ENCODE measurements at regions not wholly inside any gene's neighbourhood (a gene's known extent, or its start where the extent isn't known, plus 50 kb on each side); places are given as distances from the start of the nearest gene placed in this dataset.
"Not testable (repeated sequence)": the region's sequence is repeated elsewhere in the genome, so short reads cannot be mapped to it uniquely, and the experiment has no call there.

DNA sequence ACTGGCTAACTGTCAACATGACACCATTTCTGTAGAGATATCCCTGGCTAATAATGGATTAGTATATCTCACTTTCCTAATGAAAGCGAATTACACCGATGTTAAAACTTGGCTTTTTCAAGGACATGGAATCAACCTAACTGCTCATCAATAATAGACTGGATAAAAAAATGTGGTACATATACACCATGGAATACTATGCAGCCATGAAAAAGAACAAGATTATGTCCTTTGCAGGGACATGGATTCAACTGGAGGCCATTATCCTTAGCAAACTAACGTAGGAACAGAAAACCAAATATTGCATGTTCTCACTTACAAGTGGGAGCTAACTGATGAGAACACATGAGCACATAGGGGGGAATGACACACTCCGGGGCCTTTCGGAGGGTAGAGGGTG, 62.6 kb downstream of the ZIC1 start:
- DNase-seq (ENCODE audit: low read depth in 4 of 4, low spot score in 1 of 4) = no peak

DNA sequence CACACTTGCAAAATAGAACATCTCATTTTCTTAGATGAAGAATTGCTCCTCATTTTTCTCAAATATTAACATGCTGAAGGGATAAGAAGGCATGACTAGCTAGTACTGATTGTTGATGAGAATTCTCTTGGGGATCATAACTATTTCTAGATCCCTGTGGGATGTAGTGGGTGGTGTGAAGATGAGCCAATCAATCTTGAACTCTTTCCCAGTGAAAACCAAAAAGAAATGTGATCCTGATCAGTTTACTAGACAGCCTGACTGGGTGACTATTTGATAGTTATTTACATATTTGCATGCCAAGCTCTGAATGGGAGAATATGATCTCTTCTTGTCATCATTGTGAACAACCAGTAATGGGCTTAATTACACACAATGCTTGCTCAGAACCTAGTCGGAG, 63.7 kb downstream of the ZIC1 start:
- no peak for DNase-seq (ENCODE audit: low read depth in 4 of 4, low spot score in 1 of 4)

DNA sequence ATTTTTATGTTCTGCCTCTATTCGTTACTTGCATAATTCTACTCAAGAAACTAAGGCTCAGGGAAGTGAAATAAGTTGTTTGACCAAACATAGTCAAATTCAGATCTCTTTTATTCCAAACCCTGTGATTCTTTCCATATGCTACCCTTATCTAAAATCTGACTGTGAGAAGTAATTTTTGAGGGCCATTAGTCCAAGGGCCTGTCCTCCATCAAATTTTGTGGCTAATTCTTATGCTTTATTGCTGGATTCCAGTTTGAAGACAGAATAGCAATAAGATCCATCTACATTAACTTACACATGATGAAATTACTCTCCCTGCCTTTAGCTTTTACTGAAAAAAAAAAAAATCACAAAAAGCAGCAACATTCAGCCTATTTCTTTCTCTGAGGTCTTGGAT, 74.0 kb downstream of the ZIC1 start:
- no peak for DNase-seq (ENCODE audit: low read depth in 4 of 4, low spot score in 1 of 4)

DNA sequence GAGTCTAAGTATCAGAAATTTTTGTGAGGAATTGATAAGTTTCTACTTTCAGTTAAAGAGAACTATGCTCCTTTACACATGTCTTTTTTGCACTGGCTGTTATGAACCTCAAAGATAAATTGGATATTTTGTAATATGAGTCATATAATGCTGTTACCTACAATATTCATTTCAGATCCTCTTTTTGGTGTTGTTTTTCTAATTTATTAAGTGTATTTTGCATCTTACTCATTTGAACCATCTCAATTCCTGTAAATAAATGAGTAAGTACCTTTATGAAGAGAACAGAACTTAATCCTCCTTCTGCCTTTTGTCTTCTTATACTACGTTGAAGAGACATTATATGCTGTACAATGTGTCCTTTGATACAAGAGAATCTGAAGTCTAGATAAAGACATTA, 74.4 kb downstream of the ZIC1 start:
- DNase-seq (ENCODE audit: low read depth in 4 of 4, low spot score in 1 of 4) = no peak

DNA sequence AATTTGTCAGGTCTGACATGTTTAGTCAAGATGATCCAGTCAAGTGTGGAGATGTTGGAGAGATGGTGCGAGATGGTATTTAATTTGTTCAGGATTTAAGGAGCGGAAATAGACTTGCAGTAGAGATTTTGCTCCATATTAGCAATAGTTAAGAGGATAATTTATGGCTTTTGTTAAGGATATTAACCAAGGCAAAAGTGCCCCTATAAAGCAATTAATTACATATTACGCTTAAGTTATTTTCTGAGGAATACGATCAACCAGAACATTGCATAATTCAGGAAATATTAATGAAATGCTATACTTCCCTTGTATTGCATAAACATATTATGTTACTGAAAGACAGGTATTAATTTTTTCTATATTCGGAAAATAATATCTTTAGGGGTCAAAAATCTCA, 83.9 kb downstream of the ZIC1 start:
- DNase-seq (ENCODE audit: low read depth in 4 of 4, low spot score in 1 of 4) = no peak

DNA sequence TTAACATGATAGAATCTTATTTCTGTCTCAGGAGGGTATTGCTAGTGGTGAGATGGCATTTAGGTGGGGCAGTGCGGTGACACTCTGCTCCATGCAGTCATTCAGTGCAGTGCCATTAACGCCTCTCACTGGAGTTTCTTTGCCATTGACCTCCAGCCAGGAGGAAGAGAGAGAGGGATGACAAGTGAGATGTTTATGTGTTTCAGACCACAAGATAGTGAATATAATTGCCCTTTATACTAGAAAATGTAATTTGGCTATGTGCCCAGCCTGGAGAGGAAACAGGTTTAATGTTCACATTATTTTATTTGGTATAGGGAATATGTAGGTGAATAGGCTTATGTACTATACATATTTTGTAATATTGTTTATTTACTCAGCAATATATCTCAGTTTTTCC, 84.5 kb downstream of the ZIC1 start:
- DNase-seq (ENCODE audit: low read depth in 4 of 4, low spot score in 1 of 4) = no peak

DNA sequence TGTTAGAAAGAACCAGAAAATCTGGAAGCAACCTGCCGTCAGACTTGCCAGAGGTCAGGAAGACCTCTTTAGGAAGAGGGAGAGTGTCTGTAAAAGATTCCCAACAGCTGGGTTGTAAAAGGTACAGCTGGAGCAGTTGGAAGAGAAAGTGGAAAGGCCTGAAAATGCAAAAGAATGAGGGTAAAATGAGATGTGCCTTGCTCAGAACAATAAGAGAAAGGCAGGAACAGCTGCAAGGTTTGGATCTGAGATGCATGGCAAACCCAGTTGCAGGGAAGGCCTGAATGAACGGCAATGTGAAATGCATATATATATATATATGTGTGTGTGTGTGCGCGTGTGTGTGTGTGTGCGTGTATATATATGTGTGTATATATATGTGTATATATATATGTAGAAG, 88.1 kb downstream of the ZIC1 start:
- no peak for DNase-seq (ENCODE audit: low read depth in 4 of 4, low spot score in 1 of 4)

DNA sequence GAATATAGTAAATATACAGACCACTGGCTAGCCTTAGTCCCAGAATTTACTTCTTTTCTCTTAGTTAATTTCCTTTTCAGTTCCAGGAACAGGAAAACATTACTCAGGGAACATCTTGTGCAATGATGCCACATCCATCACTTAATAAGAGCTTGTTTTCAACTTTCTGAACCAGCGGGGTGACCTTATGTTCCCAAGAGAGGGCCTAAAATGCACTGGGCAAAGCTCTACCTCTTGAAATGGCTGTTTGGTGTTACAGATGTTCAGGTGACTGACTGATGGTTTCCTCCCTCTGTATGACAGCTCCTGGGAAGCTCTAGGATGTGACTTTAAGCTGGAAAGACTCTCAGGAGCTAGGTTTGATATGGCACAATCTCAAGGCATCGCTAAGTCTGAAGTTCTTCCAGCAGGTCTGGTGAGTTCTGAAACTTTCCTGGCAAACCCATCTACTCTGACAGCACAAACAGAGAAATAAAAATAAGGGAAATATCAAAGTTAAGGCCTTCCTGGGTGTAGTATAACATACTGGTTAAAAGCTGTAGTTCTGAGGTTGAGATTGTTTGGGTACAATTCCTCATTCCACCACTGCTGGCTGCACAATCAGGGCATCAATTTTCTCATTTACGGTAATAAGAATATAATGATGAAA, 98.6 kb downstream of the ZIC1 start:
- no peak for DNase-seq (ENCODE audit: low read depth in 4 of 4, low spot score in 1 of 4)

DNA sequence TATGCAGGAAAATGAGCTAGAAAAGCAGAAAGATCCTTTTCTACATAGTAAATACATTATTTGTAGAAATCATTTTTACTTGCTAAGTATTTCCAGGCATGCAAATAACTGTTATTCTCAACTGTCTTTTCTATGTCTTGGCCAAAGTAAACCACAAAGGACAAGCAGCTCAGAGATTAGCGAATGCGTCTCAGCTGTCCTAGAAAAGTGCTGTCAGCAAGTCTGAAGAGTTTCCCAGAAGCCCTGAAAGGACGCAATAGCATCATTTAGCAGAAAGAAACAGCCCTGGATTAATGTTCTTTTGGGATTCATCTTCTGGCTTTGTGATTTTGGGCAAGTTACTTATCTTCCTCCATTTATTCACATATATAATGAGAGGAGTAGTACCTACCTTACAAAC, 100.3 kb downstream of the ZIC1 start:
- no peak for DNase-seq (ENCODE audit: low read depth in 4 of 4, low spot score in 1 of 4)

DNA sequence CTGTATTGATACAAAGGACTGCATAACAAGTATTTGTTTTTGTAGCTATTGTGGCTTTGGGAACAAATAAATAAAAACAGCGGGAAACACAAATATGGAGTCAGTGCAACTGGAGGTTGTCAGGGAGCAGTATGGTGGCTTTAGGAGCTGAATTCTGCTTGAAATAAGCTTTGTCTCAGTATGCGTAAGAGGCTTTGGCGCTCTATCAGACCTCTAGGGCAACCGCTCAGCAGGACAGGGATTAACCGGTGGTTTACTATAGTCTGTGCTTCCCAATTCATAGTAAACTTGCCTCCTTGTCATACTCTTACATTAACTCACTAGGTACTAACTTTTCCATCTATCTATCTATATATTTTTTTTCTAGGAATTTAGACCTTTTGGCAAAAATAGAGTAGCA, 104.6 kb downstream of the ZIC1 start:
- no peak for DNase-seq (ENCODE audit: low read depth in 4 of 4, low spot score in 1 of 4)

DNA sequence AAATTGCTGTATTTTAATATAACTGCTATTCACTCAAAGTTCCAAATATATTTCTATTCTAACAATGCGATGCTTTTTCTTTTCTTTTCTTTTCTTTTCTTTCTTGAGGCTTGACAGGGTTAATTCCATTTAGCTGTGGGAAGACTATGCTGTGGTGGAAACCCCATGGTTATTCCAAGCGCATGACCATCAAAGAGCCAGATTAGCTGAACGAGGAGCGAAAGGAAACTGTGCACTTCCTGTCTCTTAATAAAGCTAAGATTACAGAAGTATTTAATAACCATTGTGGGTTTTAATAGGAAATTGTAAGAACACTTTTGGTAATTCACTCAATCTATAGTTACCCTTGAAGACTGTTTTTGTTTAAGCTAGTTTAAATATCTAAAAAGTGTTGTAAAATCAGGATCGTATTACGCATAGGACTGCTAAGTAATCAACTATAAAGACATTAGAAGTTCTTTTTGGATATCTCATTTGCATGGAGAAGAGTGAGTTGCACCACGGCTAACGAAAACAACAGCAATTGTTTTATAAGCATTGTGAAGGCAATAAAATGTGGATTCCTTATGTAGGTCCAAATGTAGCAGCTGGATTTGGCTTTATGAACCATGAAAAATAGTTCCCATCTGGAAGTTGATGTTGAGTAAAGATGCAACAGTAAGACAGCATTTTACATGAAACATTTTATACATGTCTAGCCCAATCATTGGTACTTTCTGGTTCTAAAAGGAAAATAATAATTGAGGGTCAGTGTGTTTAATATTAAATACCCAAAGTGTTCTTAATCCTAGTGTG, 105.4 kb downstream of the ZIC1 start:
- DNase-seq (ENCODE audit: low read depth in 4 of 4, low spot score in 1 of 4) = no peak

DNA sequence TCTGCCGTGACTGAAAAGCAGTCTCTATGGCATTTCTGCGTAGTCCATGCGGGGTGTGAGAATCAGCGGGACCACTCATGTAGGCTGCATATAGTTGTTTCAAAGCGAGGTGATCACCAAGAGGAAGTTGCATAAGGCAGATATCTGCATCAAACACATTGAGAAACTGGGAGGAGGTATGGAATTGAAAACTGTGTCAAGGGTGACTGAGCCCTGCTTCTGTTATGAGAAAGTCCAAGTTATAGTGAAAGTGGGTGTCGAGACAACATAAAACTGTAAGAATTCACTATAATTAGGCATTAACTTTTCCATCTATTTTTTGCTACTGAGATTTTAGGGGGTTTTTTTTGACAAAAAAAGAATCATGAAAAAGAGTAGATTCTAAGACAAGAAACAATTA, 109.3 kb downstream of the ZIC1 start:
- no peak for DNase-seq (ENCODE audit: low read depth in 4 of 4, low spot score in 1 of 4)

DNA sequence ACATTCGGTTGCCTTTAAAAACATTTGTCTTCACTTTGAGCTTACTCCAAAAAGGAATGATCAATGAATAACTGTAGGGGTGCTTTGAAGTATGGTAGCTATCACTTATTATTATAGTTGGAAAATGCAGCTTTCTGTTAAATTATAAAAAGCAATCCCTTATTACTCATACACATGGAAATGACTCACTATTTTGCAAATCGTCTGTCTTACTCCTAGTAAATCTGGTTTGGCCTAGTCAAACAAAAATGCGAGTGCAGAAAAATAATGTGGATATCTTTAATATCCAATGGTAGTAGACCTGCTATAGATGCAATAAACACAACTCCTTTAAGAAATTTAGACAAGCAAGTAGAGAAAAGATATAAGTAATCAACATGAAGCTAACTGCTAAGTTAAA, 112.5 kb downstream of the ZIC1 start:
- no peak for DNase-seq (ENCODE audit: low read depth in 4 of 4, low spot score in 1 of 4)

DNA sequence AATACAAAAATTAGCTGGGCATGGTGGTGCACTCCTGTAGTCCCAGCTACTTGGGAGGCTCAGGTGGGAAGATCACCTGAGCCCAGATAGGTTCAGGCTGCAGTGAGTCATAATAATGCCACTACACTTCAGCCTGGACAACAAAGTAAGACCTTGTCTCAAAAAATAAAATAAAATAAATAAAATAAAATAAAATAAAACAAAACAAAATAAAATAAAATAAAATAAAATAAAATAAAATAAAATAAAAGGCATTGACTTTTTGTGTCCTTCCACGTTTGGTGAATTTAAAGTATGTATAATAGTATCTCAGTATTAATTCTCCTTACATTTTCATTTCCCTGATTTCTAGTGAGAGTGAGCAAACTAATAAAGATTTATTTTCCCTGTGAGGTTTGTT, 113.6 kb downstream of the ZIC1 start:
- DNase-seq (ENCODE audit: low read depth in 4 of 4, low spot score in 1 of 4) = not testable (repeated sequence)

DNA sequence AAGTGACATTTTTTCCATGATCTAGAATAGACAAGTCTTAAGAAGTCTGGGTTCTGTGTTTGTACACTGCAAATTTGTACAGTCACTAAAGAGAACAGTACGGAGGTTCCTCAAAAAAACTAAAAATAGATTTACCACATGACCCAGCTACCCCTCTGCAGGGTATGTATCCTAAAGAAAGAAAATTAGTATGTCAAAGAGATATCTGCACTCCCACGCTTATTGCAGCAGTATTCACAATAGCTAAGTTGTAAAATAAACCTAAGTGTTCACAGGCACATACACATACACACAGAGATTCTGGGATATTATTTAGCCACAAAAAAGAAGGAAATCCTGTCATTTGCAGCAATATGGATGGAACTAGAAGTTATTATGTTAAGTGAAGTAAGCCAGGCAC, 120.4 kb downstream of the ZIC1 start:
- DNase-seq (ENCODE audit: low read depth in 4 of 4, low spot score in 1 of 4) = no peak

DNA sequence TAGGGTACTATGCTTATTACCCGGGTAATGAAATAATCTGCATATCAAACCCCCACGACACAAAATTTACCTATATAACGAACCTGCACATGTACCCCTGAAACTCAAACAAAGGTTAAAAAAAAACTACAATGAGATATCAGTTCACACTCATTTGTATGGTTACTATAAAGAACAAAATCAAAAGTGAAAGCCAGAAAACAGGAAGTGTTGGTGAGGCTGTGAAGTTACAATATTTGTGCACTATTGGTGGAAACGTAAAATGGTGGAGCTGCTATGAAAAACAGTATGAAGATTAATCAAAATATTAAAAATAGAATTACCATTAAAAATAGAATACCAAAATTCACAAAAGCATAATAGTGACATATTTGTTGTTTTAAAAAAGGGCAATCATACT, 128.9 kb downstream of the ZIC1 start:
- DNase-seq (ENCODE audit: low read depth in 4 of 4, low spot score in 1 of 4) = no peak

DNA sequence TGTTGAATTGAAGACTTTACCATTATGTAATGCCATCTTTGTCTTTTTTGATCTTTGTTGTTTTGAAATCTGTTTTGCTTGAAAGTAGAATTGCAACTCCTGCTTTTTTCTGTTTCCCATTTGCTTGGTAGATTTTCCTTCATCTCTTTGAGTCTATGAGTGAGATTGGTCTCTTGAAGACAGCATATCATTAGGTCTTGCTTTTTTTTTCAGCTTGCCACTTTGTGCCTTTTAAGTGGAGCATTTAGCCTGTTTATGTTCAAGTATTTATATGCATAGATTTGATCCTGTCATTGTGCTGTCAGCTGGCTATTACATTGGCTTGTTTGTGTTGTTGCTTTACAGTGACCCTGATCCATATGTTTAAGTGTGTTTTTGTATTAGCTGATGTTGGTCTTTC, 131.8 kb downstream of the ZIC1 start:
- DNase-seq (ENCODE audit: low read depth in 4 of 4, low spot score in 1 of 4) = no peak

DNA sequence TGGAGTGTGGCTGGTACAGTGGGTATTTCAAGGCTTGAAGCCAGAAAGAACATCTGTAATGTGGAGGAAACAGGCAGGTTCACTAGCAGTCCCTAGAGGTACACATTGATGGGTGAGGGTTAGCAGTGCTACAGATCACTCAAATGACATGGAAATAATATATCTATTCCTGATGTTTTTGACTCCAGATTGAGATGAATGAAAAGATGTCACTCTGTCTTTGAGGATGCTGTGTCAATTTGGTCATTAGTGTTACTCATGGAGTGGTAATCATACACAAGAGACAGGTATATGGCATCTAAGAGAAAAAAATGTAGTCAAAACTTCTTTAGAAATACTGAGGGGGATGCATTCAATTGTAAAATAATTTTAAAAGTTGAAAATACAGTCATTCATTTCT, 135.1 kb downstream of the ZIC1 start:
- DNase-seq (ENCODE audit: low read depth in 4 of 4, low spot score in 1 of 4) = no peak

DNA sequence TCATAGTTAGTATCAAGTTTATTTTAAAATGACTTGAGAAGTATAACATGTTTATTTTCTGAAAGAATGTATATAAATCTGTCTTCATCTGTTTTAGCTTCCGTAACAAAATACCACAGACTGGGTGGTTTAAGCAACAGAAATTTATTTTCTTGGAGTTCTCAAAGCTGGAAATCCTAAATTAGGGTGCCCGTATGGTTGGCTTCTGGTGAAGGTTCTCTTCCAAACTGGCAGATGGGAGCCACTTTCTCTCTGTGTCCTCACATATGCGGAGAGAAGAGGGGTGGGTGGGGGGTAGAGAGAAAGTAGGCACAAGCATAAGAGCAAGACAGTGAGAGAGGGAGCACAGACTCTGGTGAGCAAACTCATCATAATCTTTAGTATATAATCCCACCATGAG, 142.3 kb downstream of the ZIC1 start:
- DNase-seq (ENCODE audit: low read depth in 4 of 4, low spot score in 1 of 4) = no peak

DNA sequence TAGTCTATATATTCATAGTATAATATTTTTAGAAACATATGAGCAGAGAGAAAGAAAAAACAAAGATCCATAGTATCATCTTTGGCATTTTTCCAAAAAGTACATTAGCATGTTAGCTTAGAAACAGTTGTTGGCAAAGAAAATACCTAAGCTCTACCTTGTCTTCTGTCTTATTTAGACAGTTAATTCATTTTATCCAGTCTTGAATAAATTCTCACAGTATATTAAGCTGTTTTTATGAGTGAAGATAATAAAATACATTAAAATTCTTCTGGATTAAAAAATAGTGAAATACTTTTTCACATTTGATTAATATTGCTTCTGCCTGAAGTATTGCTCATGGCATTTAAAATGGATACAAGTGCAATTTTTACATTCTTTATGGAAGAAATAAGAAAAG, 145.2 kb downstream of the ZIC1 start:
- no peak for DNase-seq (ENCODE audit: low read depth in 4 of 4, low spot score in 1 of 4)

DNA sequence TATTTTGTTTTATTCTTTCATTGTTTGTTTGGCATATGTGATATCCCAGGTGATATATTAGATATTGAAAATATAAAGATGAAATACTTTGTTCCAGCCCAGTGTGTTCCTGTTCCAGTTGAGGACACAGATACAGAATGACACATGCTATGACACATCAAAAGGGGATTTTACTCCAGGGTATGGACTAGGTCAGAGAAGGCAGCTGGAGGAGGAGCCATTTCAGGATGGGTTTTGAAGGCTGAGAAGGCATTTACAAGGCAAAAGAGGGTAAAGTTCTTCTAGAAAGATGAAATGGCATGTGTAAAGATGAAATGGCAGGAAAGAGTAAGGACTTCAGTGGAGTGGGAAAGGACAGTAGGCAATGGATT, 163.8 kb downstream of the ZIC1 start:
- DNase-seq (ENCODE audit: low read depth in 4 of 4, low spot score in 1 of 4) = no peak

DNA sequence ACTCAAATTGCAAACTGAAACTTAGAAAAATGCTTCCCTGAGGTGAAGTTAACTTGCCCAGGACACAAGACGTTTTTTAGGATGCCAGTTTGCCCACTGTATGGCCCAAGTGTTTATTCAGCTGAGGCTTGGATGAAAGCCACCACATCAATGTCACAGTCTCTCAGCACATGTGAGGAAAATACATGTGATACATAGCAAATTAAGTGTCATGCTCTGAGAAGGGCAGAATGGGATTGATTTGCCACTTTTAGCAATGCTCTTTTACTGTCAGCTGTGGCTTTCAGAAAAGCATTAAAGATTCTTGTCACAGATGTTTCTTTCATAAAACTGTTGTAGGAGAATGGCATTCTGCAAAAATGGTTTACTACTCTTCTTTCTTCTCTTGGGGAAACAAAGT, 165.5 kb downstream of the ZIC1 start:
- no peak for DNase-seq (ENCODE audit: low read depth in 4 of 4, low spot score in 1 of 4)

DNA sequence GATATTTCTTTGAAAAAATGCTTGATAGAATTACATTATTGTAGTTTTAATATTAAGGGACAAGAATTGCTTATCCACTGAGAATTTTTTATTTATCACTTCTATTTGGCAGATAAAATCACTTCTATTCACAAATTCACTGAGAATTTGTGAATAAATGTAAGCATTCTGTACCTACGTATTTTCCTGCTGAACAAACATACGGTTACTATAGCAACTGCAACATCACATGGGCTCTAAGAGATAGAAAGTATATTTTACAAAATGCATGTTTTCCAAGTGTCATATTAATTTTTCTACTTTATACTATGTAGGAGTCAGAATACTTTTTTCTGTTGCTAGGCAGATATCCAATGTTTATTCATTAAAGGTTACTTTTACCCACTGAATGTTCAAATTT, 166.2 kb downstream of the ZIC1 start:
- DNase-seq (ENCODE audit: low read depth in 4 of 4, low spot score in 1 of 4) = no peak

Data from stimulated activated CD4-positive, alpha-beta T cell treated with anti-CD3 and anti-CD28 coated beads, Interleukin-1b, Interleukin-23, amount 100 ng/mL, for 24 hours (primary cell).